PC-9 (cell line): ENCODE measurements at regions not wholly inside any gene's neighbourhood (a gene's known extent, or its start where the extent isn't known, plus 50 kb on each side); places are given as distances from the start of the nearest gene placed in this dataset.

Experiments
- BruUV-seq: library from RNA; stranded (reverse); fragments of 400-500 nt; replicated peaks from 2 replicates; lab custom pipeline; 2021; lab: Mats Ljungman, UMichigan
- CTCF ChIA-PET: fragments of 300-600 bp; sonication (Branson Sonifier 250); formaldehyde crosslinking; loops from one replicate; lab custom pipeline; 2022; ENCODE audit warnings: antibody characterized with exemption; lab: Charles Lee
- POLR2A ChIA-PET: fragments of 300-600 bp; sonication (Branson Sonifier 250); formaldehyde crosslinking; loops from one replicate; lab custom pipeline; 2022; ENCODE audit warnings: antibody characterized with exemption; ENCODE audit not compliant: unreplicated experiment; lab: Charles Lee
- DNase-seq, 2 experiments: peaks; one replicate each; pipeline versions ENCODE4 v3.0.0 to v3.0.0-alpha.2; 2015 to 2022; ENCODE audit warnings: mixed read lengths in 1 of 2
- H2AFZ ChIP-seq: fragments of 200-600 bp; sonication (generic); 2 replicates; pipeline ENCODE4 v1.8.1; 2017; ENCODE audit warnings: antibody characterized with exemption
- H3F3A ChIP-seq: fragments of 200-600 bp; sonication (generic); 2 replicates; pipeline ENCODE4 v1.8.1; 2017; ENCODE audit warnings: antibody characterized with exemption, mild to moderate bottlenecking, low read depth; ENCODE audit not compliant: insufficient read depth
- H3K27ac ChIP-seq: fragments of 200-600 bp; sonication (generic); 2 replicates; pipeline ENCODE4 v1.6.1; 2016; ENCODE audit warnings: mixed run types
- H3K27me3 ChIP-seq: fragments of 200-600 bp; sonication (generic); 2 replicates; pipeline ENCODE4 v1.6.1; 2016; ENCODE audit warnings: low read depth, mixed run types; ENCODE audit not compliant: insufficient read depth
- H3K36me3 ChIP-seq: fragments of 200-600 bp; sonication (generic); 2 replicates; pipeline ENCODE4 v1.6.1; 2016; ENCODE audit warnings: low read depth, mixed run types
- H3K4me1 ChIP-seq: fragments of 200-600 bp; sonication (generic); replicated peaks from 2 replicates; pipeline ENCODE4 v1.6.1; 2016; ENCODE audit warnings: mixed run types; ENCODE audit not compliant: insufficient read depth
- H3K4me2 ChIP-seq: fragments of 200-600 bp; sonication (generic); 2 replicates; pipeline ENCODE4 v1.6.1; 2017; ENCODE audit warnings: mixed run types
- H3K4me3 ChIP-seq: fragments of 200-600 bp; sonication (generic); 2 replicates; pipeline ENCODE4 v1.6.1; 2016; ENCODE audit warnings: mixed run types
- H3K79me2 ChIP-seq: fragments of 200-600 bp; sonication (generic); 2 replicates; pipeline ENCODE4 v1.6.1; 2017; ENCODE audit warnings: low read depth, mixed run types
- H3K9me2 ChIP-seq: fragments of 200-600 bp; sonication (generic); 2 replicates; pipeline ENCODE4 v1.8.1; 2017; ENCODE audit warnings: mild to moderate bottlenecking; ENCODE audit not compliant: insufficient read depth
- H3K9me3 ChIP-seq: fragments of 200-600 bp; sonication (generic); 2 replicates; pipeline ENCODE4 v1.8.1; 2016; ENCODE audit warnings: low read depth; ENCODE audit not compliant: insufficient read depth
- H4K20me1 ChIP-seq: fragments of 200-600 bp; sonication (generic); 2 replicates; pipeline ENCODE4 v1.8.1; 2017; ENCODE audit not compliant: insufficient read depth
- CTCF ChIP-seq: fragments of 200-600 bp; sonication (generic); conservative IDR thresholded peaks from 2 replicates; pipeline ENCODE4 v1.6.1; 2017; ENCODE audit warnings: mixed run types, antibody characterized with exemption, mild to moderate bottlenecking, moderate library complexity
- EZH2 ChIP-seq: fragments of 200-600 bp; sonication (generic); IDR thresholded peaks from 2 replicates; pipeline ENCODE4 v1.8.0; 2017; ENCODE audit warnings: antibody characterized with exemption, low read depth
- intact Hi-C: fragments of 100-400 bp; cut with micrococcal nuclease; formaldehyde crosslinking; loops from one replicate; pipeline ENCODE4 v1.10.0; 2022; ENCODE audit not compliant: unreplicated experiment

DNA sequence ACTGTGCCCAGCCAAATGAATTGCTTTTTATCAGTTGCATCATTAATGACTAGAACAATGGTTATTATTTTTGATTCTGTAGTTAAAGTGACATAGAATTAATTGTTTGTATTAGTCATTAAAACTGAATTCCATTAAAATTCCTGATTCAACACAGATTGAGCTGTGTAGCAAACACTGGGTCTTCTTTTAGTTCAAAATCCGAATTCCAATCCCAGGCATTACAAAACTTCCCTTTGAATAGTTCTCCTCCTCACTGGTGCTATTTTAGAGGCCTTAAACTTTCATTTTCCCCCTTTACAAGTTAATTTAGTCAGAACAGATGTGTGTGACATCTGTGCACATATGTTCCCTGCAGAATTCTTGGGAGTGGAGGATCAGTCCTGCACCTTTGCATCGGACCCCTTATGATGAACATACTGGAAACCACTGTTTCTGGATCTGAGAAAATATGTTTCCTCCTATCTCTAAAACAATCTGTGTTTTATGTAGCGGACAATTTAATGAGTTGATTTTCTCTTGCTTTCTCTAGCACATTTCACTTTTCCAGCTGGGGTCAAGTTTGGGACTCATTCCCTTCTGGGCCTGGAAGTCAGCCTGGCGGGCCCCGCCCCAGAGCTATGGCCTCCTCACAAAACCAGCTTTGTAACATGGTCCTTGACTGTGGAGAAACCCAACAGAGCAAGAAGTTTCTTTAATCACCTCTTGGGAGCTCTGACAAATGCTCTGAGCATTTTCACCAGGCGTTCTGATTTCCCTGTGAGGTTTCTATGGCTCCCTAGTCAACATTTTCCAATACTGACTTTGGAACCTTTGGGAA lies 87.9 kb upstream of the MAMDC2 start:
- intact Hi-C loops: no loop called here
- H3K36me3 ChIP-seq: no peaks in the 10 kb centered on the region
- TF ChIP-seq CTCF (no peak), EZH2 (no peak)
- no peaks in the 10 kb centered on the region for H3F3A ChIP-seq
- no peaks in the 10 kb centered on the region for H3K27me3 ChIP-seq
- DNase-seq: no peak
- POLR2A ChIA-PET: interaction anchor here (0.6 to 0.7 kb wide), 2 partner anchors 58 to 158 kb away, joined by 3 read pairs; no protein-coding TSS in a partner anchor
- no peak overlapping the region for H3K4me2 ChIP-seq
- no peak overlapping the region for H3K4me3 ChIP-seq
- no peak overlapping the region for H2AFZ ChIP-seq
- H3K79me2 ChIP-seq: no peaks in the 10 kb centered on the region
- no peaks in the 10 kb centered on the region for H3K9me3 ChIP-seq
- H3K9me2 ChIP-seq: no peaks in the 10 kb centered on the region
- no peaks in the 10 kb centered on the region for H4K20me1 ChIP-seq
- no TSS peak for BruUV-seq
- CTCF ChIA-PET: no interaction called here
- no peak overlapping the region for H3K27ac ChIP-seq
- no peaks in the 10 kb centered on the region for H3K4me1 ChIP-seq

DNA sequence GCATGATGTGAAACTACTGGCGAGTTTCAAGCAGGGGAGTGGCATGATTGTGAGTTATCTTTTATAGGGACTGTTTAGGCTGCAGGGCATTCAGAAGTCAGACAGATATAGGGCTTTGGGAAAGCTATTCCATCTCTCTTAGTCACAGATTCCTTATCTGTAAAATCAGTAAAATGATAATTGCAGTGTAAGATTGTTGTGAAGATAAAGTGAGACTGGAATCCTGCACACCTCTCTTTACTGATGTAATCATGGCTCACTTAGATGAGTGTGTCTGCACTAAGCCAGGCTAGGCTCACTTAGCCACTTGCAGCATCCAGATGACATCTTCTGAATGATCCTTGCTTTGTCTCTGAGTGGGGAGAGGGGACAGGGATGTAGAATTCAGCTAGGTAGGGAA lies 81.8 kb upstream of the MAMDC2 start:
- POLR2A ChIA-PET: no interaction called here

GRCh38 chr9:69963803-69964202 lies 79.8 kb upstream of the MAMDC2 start:
- intact Hi-C loops: loop anchor here (10.0 kb wide), 1 partner anchor 69 kb away; no protein-coding TSS in a partner anchor
- Histone ChIP-seq H3K36me3 (no peaks in the 10 kb centered on the region), H3K27me3 (no peaks in the 10 kb centered on the region), H3K4me3 (no peak overlapping the region), H3F3A (peaks cover 9% of the 10 kb centered on the region; the same call in 1 of the 2 replicates), H3K9me2 (no peaks in the 10 kb centered on the region), H2AFZ (no peak overlapping the region), H3K4me1 (peaks cover 19% of the 10 kb centered on the region), H3K79me2 (no peaks in the 10 kb centered on the region), H3K9me3 (no peaks in the 10 kb centered on the region), H4K20me1 (no peaks in the 10 kb centered on the region), H3K4me2 (no peak overlapping the region), H3K27ac (no peak overlapping the region)
- TF ChIP-seq EZH2: no peak
- TF ChIP-seq CTCF: no peak
- no TSS peak for BruUV-seq
- CTCF ChIA-PET: interaction anchor here (1.0 kb wide), 1 partner anchor 11 kb away, joined by 3 read pairs; no protein-coding TSS in a partner anchor
- DNase-seq: no peak
- POLR2A ChIA-PET: no interaction called here

More for the DNA sequence above, 81.8 kb upstream of the MAMDC2 start:
- Histone ChIP-seq H3K4me1 (peaks cover 19% of the 10 kb centered on the region), H3K27ac (peak overlapping the region; percentile 70), H3K4me2 (peak overlapping the region; percentile 48), H3K4me3 (no peak overlapping the region), H3K27me3 (no peaks in the 10 kb centered on the region), H3F3A (peaks cover 9% of the 10 kb centered on the region; the same call in 1 of the 2 replicates), H3K9me3 (no peaks in the 10 kb centered on the region), H3K79me2 (no peaks in the 10 kb centered on the region), H4K20me1 (no peaks in the 10 kb centered on the region), H3K36me3 (no peaks in the 10 kb centered on the region), H3K9me2 (no peaks in the 10 kb centered on the region), H2AFZ (no peak overlapping the region)
- CTCF ChIA-PET: interaction anchor here (0.6 kb wide), 1 partner anchor 16 kb away, joined by 3 read pairs; no protein-coding TSS in a partner anchor
- TF ChIP-seq EZH2 (no peak), CTCF (no peak)
- BruUV-seq: no TSS peak
- intact Hi-C loops: loop anchor here (10.0 kb wide), 1 partner anchor 67 kb away; no protein-coding TSS in a partner anchor
- peak in 1 of 2 experiments; percentile 81 for DNase-seq
